T-helper 1 cell treated with Interleukin-12 subunit alpha and Interleukin-12 subunit beta and Interleukin-4 antibody, amounts not matched to agents 30 ng/mL and 1 ng/mL, for 36 hours (primary cell): ENCODE measurements at regions not wholly inside any gene's neighbourhood (a gene's known extent, or its start where the extent isn't known, plus 50 kb on each side); places are given as distances from the start of the nearest gene placed in this dataset.

Experiments used
- intact Hi-C: fragments of 100-400 bp; cut with micrococcal nuclease; formaldehyde crosslinking; loops from one replicate; pipeline ENCODE4 v1.15.1; 2024

DNA sequence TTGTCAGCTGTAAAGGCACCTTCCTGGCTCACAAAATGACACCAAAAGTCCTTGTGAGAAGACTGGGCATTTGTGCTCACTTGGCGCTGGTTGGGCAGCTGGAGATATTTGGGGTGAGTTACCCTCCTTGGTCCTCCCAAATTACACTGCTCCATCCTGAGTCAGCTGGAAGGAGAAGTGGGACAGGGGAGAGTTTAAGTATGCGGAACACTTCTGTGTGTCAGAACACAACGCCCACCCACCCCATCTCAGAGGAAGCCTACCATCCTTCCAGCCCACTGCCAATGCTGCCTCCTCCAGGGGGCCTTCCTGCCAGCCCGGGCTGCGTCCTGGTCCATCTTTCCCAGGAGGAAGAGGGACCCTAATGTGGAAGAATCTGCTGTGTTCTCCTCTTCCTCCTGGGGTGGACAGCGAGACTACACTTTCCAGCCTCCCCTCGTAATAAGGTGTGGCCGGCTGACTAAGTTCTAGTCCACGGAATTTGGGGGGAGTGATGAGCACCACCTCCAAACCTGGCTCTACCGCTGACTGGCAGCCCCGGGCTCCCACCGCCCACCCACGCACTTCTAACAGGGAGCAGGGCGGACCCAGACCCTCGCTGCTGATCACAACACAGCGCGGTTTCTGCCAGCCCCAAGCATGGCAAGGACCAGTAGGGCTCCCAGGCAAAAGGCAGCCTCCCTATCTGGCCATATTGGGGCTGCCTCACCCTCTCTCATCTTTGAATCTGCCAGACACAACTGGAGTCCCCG lies 265.0 kb downstream of the XXYLT1 start:
- intact Hi-C loops = no loop called here

DNA sequence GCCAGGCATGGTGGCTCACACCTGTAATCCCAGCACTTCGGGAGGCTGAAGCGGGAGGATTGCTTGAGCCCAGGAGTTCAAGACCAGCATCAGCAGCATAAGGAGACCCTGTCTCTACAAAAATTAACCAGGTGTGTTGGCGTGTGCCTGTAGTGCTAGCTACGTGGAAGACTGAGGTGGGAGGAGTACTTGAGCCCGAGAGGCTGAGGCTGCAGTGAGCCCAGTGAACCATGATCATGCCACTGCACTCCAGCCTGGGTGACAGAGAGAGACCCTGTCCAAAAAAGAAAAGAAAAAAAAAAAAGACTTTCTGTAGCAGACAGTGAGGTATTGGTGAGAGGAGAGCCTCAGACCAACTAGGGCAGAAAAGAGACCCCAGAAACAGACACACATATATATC lies 263.8 kb downstream of the XXYLT1 start:
- intact Hi-C loops = no loop called here

DNA sequence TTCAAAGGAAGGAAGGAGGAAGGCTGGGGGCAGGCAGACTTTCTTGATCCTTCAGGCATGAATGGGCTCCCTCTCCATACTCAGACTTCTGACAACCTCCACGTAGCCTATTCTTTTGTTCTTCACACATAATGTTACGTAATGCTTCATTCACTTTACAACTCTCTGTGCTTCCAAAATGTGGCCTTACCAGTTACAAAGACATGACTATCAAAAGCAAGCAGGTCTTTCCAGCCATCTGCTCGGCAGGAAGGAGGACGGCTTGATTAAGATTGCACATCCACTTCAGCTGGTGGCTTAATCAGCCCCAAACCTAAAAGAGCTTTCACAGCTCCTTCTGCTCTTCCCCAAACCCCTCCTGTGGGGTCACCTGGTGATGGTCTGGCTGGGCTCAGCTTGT lies 263.2 kb downstream of the XXYLT1 start:
- intact Hi-C loops = no loop called here

DNA sequence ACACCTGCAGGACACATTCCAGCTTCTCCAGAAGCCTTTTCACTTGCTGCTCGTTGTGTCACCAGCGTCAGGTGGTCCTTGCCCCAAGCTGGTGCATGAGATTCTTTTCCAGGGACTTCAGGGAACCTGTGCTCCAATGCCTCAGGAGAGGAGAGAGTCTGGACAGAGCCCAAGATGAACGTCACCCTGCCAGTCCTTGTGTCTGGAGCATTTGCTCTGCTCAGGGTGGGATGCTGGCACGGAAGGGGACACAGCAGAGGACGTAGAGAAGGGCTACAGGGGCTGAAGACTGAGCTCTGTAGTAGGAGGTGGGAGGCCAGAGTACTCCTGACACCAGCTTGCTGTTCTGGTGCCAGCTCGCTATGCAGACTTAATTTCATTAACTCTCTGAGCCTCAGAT lies 262.1 kb downstream of the XXYLT1 start:
- intact Hi-C loops = no loop called here

DNA sequence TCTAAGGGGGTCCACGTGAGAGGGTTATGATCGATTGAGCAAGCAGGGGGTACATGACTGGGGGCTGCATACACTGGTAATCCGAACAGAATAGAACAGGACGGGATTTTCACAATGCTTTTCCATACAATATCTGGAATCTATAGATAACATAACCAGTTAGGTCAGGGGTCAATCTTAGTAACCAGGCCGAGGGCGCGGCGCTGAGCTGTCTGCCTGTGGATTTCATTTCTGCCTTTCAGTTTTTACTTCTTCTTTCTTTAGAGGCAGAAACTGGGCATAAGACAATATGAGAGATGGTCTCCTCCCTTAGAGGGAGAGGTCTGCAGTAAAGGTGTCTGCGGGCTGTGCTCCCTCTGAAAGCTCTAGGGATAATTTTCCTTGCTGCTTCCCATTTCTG lies 261.3 kb downstream of the XXYLT1 start:
- intact Hi-C loops = no loop called here

DNA sequence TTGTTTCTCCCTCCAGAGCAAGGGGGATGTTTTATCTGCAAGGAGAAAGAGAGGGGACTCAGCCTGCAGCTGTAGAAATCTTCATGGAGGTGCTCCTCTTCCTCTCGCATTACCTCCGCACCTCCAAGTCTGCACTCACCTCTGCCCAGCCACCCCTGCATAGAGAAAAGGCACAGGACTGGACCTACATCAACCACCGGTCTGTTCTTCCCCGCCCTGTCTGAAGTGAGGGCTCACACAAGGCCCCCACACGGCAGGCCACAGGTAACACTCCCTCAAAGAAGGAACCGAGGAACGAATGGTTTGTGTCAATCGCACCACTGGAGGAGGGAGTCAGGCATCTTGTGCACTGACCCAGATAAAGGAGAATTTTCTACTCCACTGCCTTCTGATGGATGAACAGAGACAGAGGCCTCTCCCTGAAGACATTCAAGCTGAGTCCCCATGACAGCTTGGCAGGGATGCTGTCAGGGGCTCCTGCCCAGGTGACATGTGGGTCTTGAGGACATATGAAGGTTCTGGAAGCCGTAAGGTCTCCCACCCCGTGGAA lies 260.3 kb downstream of the XXYLT1 start:
- intact Hi-C loops = no loop called here

DNA sequence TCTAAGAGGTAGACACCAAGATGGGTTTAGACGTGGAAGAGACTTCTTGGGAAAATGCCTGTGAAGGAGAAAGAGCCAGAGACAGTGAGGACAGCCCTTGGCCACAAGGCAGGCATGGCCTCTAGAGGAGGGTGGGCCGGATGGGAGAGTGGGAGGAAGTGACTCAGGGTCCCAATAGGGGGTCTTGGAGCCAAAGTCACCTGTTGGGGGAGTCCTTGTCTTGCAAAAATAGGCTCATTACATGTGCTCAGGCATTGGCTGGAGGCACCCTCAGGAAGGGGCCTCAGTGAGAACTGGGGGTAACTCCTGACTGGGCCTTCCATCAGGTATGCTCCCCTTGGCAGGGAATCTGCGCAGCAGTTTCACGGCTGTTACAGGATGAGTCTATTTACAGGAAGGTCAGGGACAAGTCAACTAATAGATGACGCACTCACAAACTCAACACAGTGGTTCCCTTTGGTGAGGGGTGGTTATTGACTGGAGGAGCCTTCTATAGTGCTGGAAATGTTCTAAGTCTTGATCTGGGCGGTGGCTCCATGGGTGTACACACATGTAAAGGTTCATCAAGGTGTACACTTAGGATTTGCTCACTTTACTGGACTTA lies 259.6 kb downstream of the XXYLT1 start:
- intact Hi-C loops = no loop called here

DNA sequence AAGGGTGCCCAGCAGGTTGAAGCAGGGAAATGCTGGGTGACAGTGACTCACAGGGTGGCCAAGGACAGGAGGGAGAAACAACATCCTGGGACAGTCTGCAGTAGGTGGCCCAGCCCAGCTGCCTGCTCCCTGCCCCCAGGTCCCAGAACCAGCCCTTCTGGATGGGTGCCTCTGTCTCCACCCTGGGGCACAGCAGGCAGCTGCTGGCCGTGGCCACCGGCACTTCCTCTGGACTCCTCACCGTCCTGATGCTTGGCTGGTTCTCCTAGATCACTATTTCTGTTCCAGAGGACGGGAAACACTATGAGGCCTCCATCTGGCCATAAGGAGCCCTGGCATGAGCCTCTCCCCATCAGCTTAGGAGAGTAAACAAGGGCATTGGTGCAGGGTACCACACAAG lies 258.9 kb downstream of the XXYLT1 start:
- intact Hi-C loops = no loop called here

DNA sequence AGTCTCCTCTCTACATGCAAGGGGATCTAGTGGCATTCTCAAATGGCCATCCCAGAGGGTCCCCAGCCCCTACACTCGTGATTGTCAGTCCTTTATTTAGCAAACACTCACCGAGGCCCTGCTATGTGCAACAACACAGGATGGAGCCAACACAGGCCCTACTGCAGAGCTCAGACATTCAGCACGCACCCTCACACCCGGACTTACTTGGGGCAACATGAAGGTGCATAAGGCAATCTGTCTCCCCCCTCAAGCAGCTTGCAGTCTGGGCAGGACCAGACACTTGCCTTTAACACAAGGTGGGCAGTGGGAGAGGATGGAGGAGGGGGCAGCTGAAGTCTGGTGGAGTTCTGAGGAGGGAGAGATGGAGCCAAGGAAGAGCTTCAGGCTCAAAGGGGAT lies 258.4 kb downstream of the XXYLT1 start:
- intact Hi-C loops = no loop called here

DNA sequence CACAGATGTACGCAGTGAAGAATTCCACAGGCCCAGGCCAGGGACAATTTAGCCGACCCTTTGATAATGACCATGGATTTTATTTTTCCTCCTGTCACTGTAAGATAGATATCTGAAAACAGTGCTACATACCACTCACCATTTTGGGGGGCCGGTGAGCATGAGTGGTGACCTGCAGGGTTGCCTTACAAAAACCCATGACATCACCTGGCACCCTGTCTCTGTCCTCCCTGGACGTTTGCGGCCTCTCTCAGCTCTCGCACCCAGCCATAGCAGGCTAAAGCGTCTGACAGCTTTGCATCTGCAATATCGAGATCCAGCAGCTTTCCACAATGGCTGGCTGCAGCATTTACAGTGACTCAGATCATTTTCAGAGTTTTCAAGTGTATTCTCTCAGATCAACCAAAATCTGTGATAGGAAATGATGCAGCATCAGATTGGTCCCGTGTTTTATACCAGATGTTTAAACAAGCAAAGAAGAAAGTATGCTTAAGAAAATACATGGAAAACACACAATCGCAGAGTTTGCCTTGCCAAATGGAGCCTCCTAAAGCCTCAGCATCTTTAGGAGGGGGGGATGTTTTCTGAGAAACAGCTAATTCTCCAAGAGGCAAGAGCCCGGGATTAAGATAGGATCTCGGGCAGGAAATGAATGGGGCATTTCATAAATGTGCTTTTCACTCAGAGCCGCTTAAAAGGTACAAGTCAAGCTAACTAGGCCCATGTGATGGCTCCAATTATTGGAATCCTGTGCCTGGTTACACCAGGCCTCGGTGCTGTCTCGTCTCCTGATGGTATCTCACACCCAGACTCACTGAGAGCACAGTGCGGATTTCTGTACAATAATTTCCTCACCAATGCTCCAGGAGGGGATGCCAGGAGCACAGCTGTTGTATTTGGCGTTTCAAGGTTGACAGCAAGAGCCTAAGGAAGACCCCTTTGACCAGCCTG lies 257.3 kb downstream of the XXYLT1 start:
- intact Hi-C loops = no loop called here

DNA sequence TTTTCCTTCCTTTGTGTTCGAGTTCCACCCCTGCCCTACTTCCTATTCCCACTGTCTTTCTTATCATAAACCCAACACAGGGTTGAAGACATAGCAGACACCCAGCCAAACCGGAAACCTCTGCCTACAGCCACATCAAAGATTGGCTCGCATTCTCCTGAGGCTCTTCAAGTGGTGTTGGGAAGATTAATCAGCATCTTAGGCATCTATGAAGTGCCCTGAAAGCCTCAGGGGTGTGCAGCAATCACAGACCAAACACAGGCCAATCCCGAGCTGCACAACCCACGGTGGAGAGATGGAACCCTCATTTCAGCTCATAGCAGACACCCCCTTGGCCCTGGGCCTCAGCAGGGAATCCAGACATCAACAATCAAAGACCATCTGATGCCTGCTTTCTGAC lies 255.9 kb downstream of the XXYLT1 start:
- intact Hi-C loops = no loop called here

DNA sequence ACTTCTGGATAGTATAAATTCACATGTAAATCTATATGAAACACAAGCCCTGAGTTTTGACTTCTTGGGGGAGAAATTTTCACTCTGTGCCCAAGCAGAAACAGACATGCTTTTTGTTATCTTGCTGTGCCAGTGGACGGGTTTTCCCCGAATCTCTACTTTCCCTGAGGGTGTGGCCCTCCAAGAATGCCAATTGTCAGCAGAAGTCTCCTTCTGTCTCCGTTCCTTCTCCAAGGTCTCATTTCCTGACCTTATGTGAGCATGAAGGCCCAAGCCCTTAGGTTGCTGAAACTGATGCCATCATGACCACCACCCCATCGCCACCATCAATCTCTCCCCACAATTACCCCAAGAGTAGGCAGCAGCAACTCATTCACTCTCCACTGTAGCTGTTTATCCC lies 253.8 kb downstream of the XXYLT1 start:
- intact Hi-C loops = no loop called here
